ENCODE measurements at regions not wholly inside any gene's neighbourhood (a gene's known extent, or its start where the extent isn't known, plus 50 kb on each side); places are given as distances from the start of the nearest gene placed in this dataset.

DNA sequence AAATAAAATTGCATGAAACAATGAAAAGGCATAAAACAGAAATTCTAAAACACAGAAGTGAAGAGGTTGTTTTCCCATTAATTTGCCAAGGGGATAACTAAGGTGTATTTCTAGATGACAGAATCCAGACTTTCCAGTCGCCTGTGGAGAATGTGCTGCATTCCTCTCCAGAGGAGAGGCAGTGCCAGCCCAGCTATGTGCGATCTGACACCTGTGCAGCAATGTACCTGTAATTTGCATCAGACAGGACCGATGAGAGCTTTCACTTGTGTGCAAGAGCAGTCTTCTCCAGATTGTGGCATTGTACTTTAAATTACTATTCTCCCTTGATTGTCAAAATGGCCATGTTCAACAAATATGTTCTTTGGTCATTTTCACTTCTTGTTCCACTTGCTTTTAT lies 1037.9 kb downstream of the EFNB2 start:
- no peak for DNase-seq (ENCODE audit: insufficient read length, low spot score, missing footprints)
- H3K27me3 ChIP-seq (ENCODE audit: insufficient read depth, low read length), result no peaks in the 10 kb centered on the region
- no peaks in the 10 kb centered on the region for H4K20me1 ChIP-seq (ENCODE audit: insufficient read depth, low read length)
- no peak overlapping the region for H3K4me3 ChIP-seq (ENCODE audit: insufficient read depth, low read length)
- H3K4me1 ChIP-seq (ENCODE audit: insufficient read depth, low read length), result no peaks in the 10 kb centered on the region
- no peak overlapping the region for H2AFZ ChIP-seq (ENCODE audit: low read length)
- no peaks in the 10 kb centered on the region for H3K36me3 ChIP-seq (ENCODE audit: insufficient read depth, low read length)
- TF ChIP-seq, protein P1, sequence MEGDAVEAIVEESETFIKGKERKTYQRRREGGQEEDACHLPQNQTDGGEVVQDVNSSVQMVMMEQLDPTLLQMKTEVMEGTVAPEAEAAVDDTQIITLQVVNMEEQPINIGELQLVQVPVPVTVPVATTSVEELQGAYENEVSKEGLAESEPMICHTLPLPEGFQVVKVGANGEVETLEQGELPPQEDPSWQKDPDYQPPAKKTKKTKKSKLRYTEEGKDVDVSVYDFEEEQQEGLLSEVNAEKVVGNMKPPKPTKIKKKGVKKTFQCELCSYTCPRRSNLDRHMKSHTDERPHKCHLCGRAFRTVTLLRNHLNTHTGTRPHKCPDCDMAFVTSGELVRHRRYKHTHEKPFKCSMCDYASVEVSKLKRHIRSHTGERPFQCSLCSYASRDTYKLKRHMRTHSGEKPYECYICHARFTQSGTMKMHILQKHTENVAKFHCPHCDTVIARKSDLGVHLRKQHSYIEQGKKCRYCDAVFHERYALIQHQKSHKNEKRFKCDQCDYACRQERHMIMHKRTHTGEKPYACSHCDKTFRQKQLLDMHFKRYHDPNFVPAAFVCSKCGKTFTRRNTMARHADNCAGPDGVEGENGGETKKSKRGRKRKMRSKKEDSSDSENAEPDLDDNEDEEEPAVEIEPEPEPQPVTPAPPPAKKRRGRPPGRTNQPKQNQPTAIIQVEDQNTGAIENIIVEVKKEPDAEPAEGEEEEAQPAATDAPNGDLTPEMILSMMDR (IDR thresholded peaks at IDR 0.05; ENCODE audit: extremely low read depth, low read depth, low read length), result no peak
- no peak overlapping the region for H3K4me2 ChIP-seq (ENCODE audit: insufficient read depth, low read length)
- H3K79me2 ChIP-seq (ENCODE audit: insufficient read depth, low read length), result no peaks in the 10 kb centered on the region
- no peak overlapping the region for H3K27ac ChIP-seq (ENCODE audit: low read depth, low read length)
- no peaks in the 10 kb centered on the region for H3K9me3 ChIP-seq (ENCODE audit: low read depth, low read length)

DNA sequence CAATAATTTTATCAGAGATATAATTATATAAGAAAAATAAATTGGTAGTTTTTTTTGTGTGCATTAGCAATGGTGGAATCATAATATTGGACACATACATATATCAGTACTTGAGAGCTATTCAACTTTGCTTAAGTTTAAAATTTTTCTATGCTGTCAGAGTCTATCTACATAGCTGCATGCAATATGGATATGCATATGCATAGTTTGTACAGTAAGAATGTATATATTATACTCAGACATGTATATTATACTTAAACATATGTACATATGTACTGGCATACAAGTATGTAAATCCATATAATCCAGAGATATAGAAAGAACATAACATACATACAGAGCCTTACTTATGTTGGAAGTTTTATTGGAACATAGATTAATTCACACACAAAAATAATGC lies 1043.2 kb downstream of the EFNB2 start:
- Histone ChIP-seq H3K4me3 (ENCODE audit: insufficient read depth, low read length) (no peak overlapping the region), H3K27ac (ENCODE audit: low read depth, low read length) (no peak overlapping the region), H2AFZ (ENCODE audit: low read length) (no peak overlapping the region), H3K36me3 (ENCODE audit: insufficient read depth, low read length) (no peaks in the 10 kb centered on the region), H3K27me3 (ENCODE audit: insufficient read depth, low read length) (no peaks in the 10 kb centered on the region), H3K9me3 (ENCODE audit: low read depth, low read length) (no peaks in the 10 kb centered on the region), H4K20me1 (ENCODE audit: insufficient read depth, low read length) (no peaks in the 10 kb centered on the region), H3K4me1 (ENCODE audit: insufficient read depth, low read length) (no peaks in the 10 kb centered on the region), H3K79me2 (ENCODE audit: insufficient read depth, low read length) (no peaks in the 10 kb centered on the region), H3K4me2 (ENCODE audit: insufficient read depth, low read length) (no peak overlapping the region)
- DNase-seq (ENCODE audit: insufficient read length, low spot score, missing footprints), result no peak
- TF ChIP-seq, protein P1 (IDR thresholded peaks at IDR 0.05; ENCODE audit: extremely low read depth, low read depth, low read length), result no peak

DNA sequence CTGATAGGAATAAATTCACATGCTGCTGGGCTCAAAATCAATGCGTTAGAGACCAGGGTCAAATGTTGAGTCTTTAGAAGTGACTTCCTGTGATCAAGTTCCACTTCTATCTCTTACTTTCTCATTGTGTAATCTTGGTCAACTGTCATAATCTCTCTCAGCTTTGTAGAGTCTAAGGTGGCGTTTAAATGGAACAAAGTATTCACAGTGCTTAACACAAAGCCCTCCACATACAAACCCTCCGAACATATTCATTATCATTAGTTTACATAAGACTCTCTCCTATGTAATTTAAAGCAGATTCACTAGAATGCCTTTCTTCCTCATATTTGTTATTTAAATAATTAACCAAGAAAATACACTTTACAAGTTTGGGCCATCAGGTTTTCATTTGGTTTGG lies 1044.1 kb downstream of the EFNB2 start:
- H3K79me2 ChIP-seq (ENCODE audit: insufficient read depth, low read length), result no peaks in the 10 kb centered on the region
- no peak for DNase-seq (ENCODE audit: insufficient read length, low spot score, missing footprints)
- H4K20me1 ChIP-seq (ENCODE audit: insufficient read depth, low read length), result no peaks in the 10 kb centered on the region
- no peak overlapping the region for H3K4me3 ChIP-seq (ENCODE audit: insufficient read depth, low read length)
- H3K36me3 ChIP-seq (ENCODE audit: insufficient read depth, low read length), result no peaks in the 10 kb centered on the region
- TF ChIP-seq, protein P1 (IDR thresholded peaks at IDR 0.05; ENCODE audit: extremely low read depth, low read depth, low read length), result no peak
- H3K27ac ChIP-seq (ENCODE audit: low read depth, low read length), result no peak overlapping the region
- H3K27me3 ChIP-seq (ENCODE audit: insufficient read depth, low read length), result no peaks in the 10 kb centered on the region
- no peaks in the 10 kb centered on the region for H3K9me3 ChIP-seq (ENCODE audit: low read depth, low read length)
- H3K4me1 ChIP-seq (ENCODE audit: insufficient read depth, low read length), result no peaks in the 10 kb centered on the region
- H3K4me2 ChIP-seq (ENCODE audit: insufficient read depth, low read length), result no peak overlapping the region
- no peak overlapping the region for H2AFZ ChIP-seq (ENCODE audit: low read length)

DNA sequence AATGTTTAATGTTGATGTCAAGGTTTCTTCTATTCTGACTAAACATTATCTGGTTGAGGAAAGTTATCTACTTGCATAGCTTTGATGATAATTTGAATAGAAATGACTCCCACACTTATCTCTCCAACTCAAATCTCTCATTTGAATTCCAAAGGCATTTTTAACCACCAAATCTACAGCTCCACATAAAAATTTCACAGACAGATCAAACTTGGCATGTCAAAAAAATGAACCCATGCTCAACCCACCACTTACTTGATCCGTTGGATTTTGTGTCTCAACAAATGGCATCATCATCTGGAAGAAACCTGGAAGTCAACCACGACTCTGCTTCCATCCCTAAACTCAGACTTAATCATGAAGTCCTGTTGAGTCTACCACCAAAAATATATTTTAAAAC lies 1050.4 kb downstream of the EFNB2 start:
- no peaks in the 10 kb centered on the region for H4K20me1 ChIP-seq (ENCODE audit: insufficient read depth, low read length)
- no peak overlapping the region for H2AFZ ChIP-seq (ENCODE audit: low read length)
- TF ChIP-seq, protein P1 (IDR thresholded peaks at IDR 0.05; ENCODE audit: extremely low read depth, low read depth, low read length), result no peak
- no peaks in the 10 kb centered on the region for H3K4me1 ChIP-seq (ENCODE audit: insufficient read depth, low read length)
- no peaks in the 10 kb centered on the region for H3K79me2 ChIP-seq (ENCODE audit: insufficient read depth, low read length)
- H3K27me3 ChIP-seq (ENCODE audit: insufficient read depth, low read length), result no peaks in the 10 kb centered on the region
- H3K4me3 ChIP-seq (ENCODE audit: insufficient read depth, low read length), result no peak overlapping the region
- H3K4me2 ChIP-seq (ENCODE audit: insufficient read depth, low read length), result no peak overlapping the region
- no peak for DNase-seq (ENCODE audit: insufficient read length, low spot score, missing footprints)
- H3K27ac ChIP-seq (ENCODE audit: low read depth, low read length), result no peak overlapping the region
- no peaks in the 10 kb centered on the region for H3K9me3 ChIP-seq (ENCODE audit: low read depth, low read length)
- no peaks in the 10 kb centered on the region for H3K36me3 ChIP-seq (ENCODE audit: insufficient read depth, low read length)

All from osteoblast (primary cell).